ENCODE measurements at regions not wholly inside any gene's neighbourhood (a gene's known extent, or its start where the extent isn't known, plus 50 kb on each side); places are given as distances from the start of the nearest gene placed in this dataset.

GRCh38 chr11:86128914-86129313, 60.0 kb upstream of the PICALM start:
- no peak overlapping the region for H2AK5ac ChIP-seq (ENCODE audit: low read depth, low read length)
- no peak overlapping the region for H3K18ac ChIP-seq (ENCODE audit: extremely low read depth, low read length)
- no peaks in the 10 kb centered on the region for H3K79me1 ChIP-seq (ENCODE audit: low read depth, low read length)
- no peaks in the 10 kb centered on the region for H3K36me3 ChIP-seq (ENCODE audit: control insufficient read depth in 2 of 4, insufficient read depth in 4 of 4, low read length in 3 of 4)
- TF ChIP-seq HDAC2 (IDR thresholded peaks at IDR 0.05; ENCODE audit: borderline replicate concordance in 1 of 2, low read depth in 2 of 2, low read length in 2 of 2) (no peak), SP4 (IDR thresholded peaks at IDR 0.05; ENCODE audit: low read length) (no peak), SUZ12 (IDR thresholded peaks at IDR 0.05; ENCODE audit: low read length) (no peak), ATF3 (IDR thresholded peaks at IDR 0.05; ENCODE audit: insufficient read depth, low read depth, low read length) (no peak), JUND (IDR thresholded peaks at IDR 0.05; ENCODE audit: low read length) (no peak), SRF (IDR thresholded peaks at IDR 0.05; ENCODE audit: low read depth, low read length) (no peak), KDM5A (IDR thresholded peaks at IDR 0.05; ENCODE audit: low read length) (no peak), SP1 (IDR thresholded peaks at IDR 0.05; ENCODE audit: low read depth, low read length) (no peak), EGR1 (IDR thresholded peaks at IDR 0.05; ENCODE audit: borderline replicate concordance, low read depth, low read length) (no peak), CBX8 (IDR thresholded peaks at IDR 0.05; ENCODE audit: borderline replicate concordance, low read depth, low read length) (no peak), CEBPB (IDR thresholded peaks at IDR 0.05; ENCODE audit: low read depth, low read length) (no peak)
- no peaks in the 10 kb centered on the region for H3K9me3 ChIP-seq (ENCODE audit: insufficient read depth in 2 of 2, low read depth in 1 of 2, low read length in 1 of 2)
- POLR2A ChIA-PET (ENCODE audit: partially characterized antibody), result no interaction called here
- no peak overlapping the region for H3K56ac ChIP-seq (replicated peaks; ENCODE audit: insufficient read length, low read depth, low read length)
- no peak overlapping the region for H4K8ac ChIP-seq (ENCODE audit: extremely low read depth, insufficient read depth, low read length)
- no peak overlapping the region for H2AFZ ChIP-seq (ENCODE audit: low read length)
- 100% methylated on average over 2 of the region's 2 CpGs; no CpG with 5 or more reads in 1 of the 2 experiments for WGBS, 2 experiments (ENCODE audit: extremely low coverage in 1 of 2, insufficient coverage in 1 of 2, insufficient read length in 1 of 2, insufficient replicate concordance in 2 of 2, low coverage in 1 of 2, low lambda C conversion rate in 2 of 2, missing lambda C conversion rate in 1 of 2)
- H4K5ac ChIP-seq (ENCODE audit: insufficient read length, low read depth, low read length), result no peak overlapping the region
- H3K4me2 ChIP-seq (ENCODE audit: insufficient read depth in 1 of 2, low read depth in 2 of 2, low read length in 2 of 2), result no peak overlapping the region
- no peaks in the 10 kb centered on the region for H4K20me1 ChIP-seq (replicated peaks in 1 of 2; ENCODE audit: control insufficient read depth in 1 of 2, insufficient read depth in 2 of 2, low read length in 2 of 2)
- CTCF ChIA-PET (ENCODE audit: partially characterized antibody), result no interaction called here
- no peak for DNase-seq (ENCODE audit: low read depth in 1 of 2, low spot score in 2 of 2)
- no peak overlapping the region for H2BK12ac ChIP-seq (ENCODE audit: low read depth, low read length)
- H3K27ac ChIP-seq (ENCODE audit: low read depth, low read length), result no peak overlapping the region
- H3K27me3 ChIP-seq (replicated peaks in 1 of 4; ENCODE audit: control insufficient read depth in 3 of 4, extremely low read depth in 1 of 4, insufficient read depth in 3 of 4, low read length in 3 of 4), result no peaks in the 10 kb centered on the region
- no peak overlapping the region for H3K9ac ChIP-seq (replicated peaks in 1 of 4; ENCODE audit: extremely low read depth in 1 of 4, low read depth in 3 of 4, low read length in 3 of 4)
- no peak overlapping the region for H2BK15ac ChIP-seq (ENCODE audit: low read length)
- H3K79me2 ChIP-seq (ENCODE audit: control insufficient read depth in 1 of 2, insufficient read depth in 2 of 2, low read length in 2 of 2), result no peaks in the 10 kb centered on the region
- no peak overlapping the region for H2BK20ac ChIP-seq (ENCODE audit: low read length)
- H3K4me3 ChIP-seq (ENCODE audit: extremely low read depth in 1 of 4, insufficient read depth in 2 of 4, low read depth in 3 of 4, low read length in 4 of 4), result no peak overlapping the region
- no peaks in the 10 kb centered on the region for H3K4me1 ChIP-seq (replicated peaks in 1 of 4; ENCODE audit: control insufficient read depth in 3 of 4, insufficient read depth in 4 of 4, low read length in 3 of 4)
- H3K23ac ChIP-seq (ENCODE audit: insufficient read length), result no peak overlapping the region
- FAIRE-seq, result no peak
- H2BK120ac ChIP-seq (replicated peaks; ENCODE audit: low read depth, low read length), result no peak overlapping the region
- H3K14ac ChIP-seq (ENCODE audit: insufficient read length), result no peak overlapping the region
- no peak overlapping the region for H2BK5ac ChIP-seq (ENCODE audit: low read depth, low read length)
- no peak overlapping the region for H3K4ac ChIP-seq (replicated peaks; ENCODE audit: insufficient read length, low read depth, low read length)
- no peaks in the 10 kb centered on the region for H3K23me2 ChIP-seq (ENCODE audit: low read depth, low read length)
- H4K91ac ChIP-seq (replicated peaks; ENCODE audit: insufficient read length, low read length), result no peak overlapping the region
